ENCODE measurements at regions not wholly inside any gene's neighbourhood (a gene's known extent, or its start where the extent isn't known, plus 50 kb on each side); places are given as distances from the start of the nearest gene placed in this dataset.
A peak's percentile ranks its signal among the peaks of the same experiment; 100 is the strongest.

GRCh38 chr12:104877103-104877705 is 80.9 kb downstream of the SLC41A2 start:
- Histone ChIP-seq H2AFZ (ENCODE audit: control insufficient read depth, low read length) (no peak overlapping the region), H3K9me1 (ENCODE audit: control insufficient read depth, extremely low read depth, insufficient read depth, low read length) (no peaks in the 10 kb centered on the region), H4K20me1 (ENCODE audit: control insufficient read depth, extremely low read depth, insufficient read depth, low read length) (no peaks in the 10 kb centered on the region), H3K9ac (ENCODE audit: control insufficient read depth, extremely low read depth, insufficient read depth, low read length) (no peak overlapping the region), H3K36me3 (ENCODE audit: control insufficient read depth in 2 of 2, extremely low read depth in 1 of 2, insufficient read depth in 2 of 2, low read length in 2 of 2) (no peaks in the 10 kb centered on the region), H3K4me2 (ENCODE audit: control insufficient read depth, extremely low read depth, insufficient read depth, low read depth, low read length) (no peak overlapping the region), H3K27me3 (ENCODE audit: control insufficient read depth, extremely low read depth, insufficient read depth, low read length) (no peaks in the 10 kb centered on the region), H3K4me3 (ENCODE audit: control insufficient read depth in 2 of 3, extremely low read depth in 1 of 3, insufficient read depth in 2 of 3, low read depth in 1 of 3, low read length in 3 of 3) (no peak overlapping the region), H3K79me2 (ENCODE audit: control insufficient read depth, insufficient read depth, low read length) (no peaks in the 10 kb centered on the region), H3K27ac (ENCODE audit: control insufficient read depth, insufficient read depth, low read length) (no peak overlapping the region), H3K9me3 (ENCODE audit: control insufficient read depth, low read depth, low read length) (no peaks in the 10 kb centered on the region), H3K4me1 (ENCODE audit: control insufficient read depth, extremely low read depth, insufficient read depth, low read length) (no peaks in the 10 kb centered on the region)
- FAIRE-seq = no peak
- DNase-seq (ENCODE audit: low read depth, low spot score) = no peak
- dilution Hi-C loops (cut with MboI; ENCODE audit: extremely low pct_ligation_motif_present, low sequenced_read_pairs) = no loop called here
- TF ChIP-seq EZH2 (IDR thresholded peaks at IDR 0.05; ENCODE audit: low read length) (no peak), CTCF (optimal IDR thresholded peaks at IDR 0.05 in 1 of 3, IDR thresholded peaks at IDR 0.05 in 1 of 3, conservative IDR thresholded peaks at IDR 0.05 in 1 of 3; ENCODE audit: extremely low read depth in 1 of 3, insufficient read depth in 2 of 3, low read length in 3 of 3) (peak in 2 of 3 experiments; percentile 50 to 54)

- FAIRE-seq = no peak
- TF ChIP-seq EZH2 (IDR thresholded peaks at IDR 0.05; ENCODE audit: low read length) (no peak), CTCF (optimal IDR thresholded peaks at IDR 0.05 in 1 of 3, IDR thresholded peaks at IDR 0.05 in 1 of 3, conservative IDR thresholded peaks at IDR 0.05 in 1 of 3; ENCODE audit: extremely low read depth in 1 of 3, insufficient read depth in 2 of 3, low read length in 3 of 3) (no peak)
- dilution Hi-C loops (cut with MboI; ENCODE audit: extremely low pct_ligation_motif_present, low sequenced_read_pairs) = no loop called here
Observed at GRCh38 chr12:104873374-104873773, 84.7 kb downstream of the SLC41A2 start.

More at GRCh38 chr12:104873374-104873773, 84.7 kb downstream of the SLC41A2 start:
- H4K20me1 ChIP-seq (ENCODE audit: control insufficient read depth, extremely low read depth, insufficient read depth, low read length) = no peaks in the 10 kb centered on the region
- DNase-seq (ENCODE audit: low read depth, low spot score) = no peak
- H3K79me2 ChIP-seq (ENCODE audit: control insufficient read depth, insufficient read depth, low read length) = no peaks in the 10 kb centered on the region
- H3K9ac ChIP-seq (ENCODE audit: control insufficient read depth, extremely low read depth, insufficient read depth, low read length) = no peak overlapping the region
- no peaks in the 10 kb centered on the region for H3K9me1 ChIP-seq (ENCODE audit: control insufficient read depth, extremely low read depth, insufficient read depth, low read length)
- H2AFZ ChIP-seq (ENCODE audit: control insufficient read depth, low read length) = no peak overlapping the region
- H3K27me3 ChIP-seq (ENCODE audit: control insufficient read depth, extremely low read depth, insufficient read depth, low read length) = no peaks in the 10 kb centered on the region
- H3K27ac ChIP-seq (ENCODE audit: control insufficient read depth, insufficient read depth, low read length) = no peak overlapping the region
- H3K36me3 ChIP-seq (ENCODE audit: control insufficient read depth in 2 of 2, extremely low read depth in 1 of 2, insufficient read depth in 2 of 2, low read length in 2 of 2) = no peaks in the 10 kb centered on the region
- H3K4me2 ChIP-seq (ENCODE audit: control insufficient read depth, extremely low read depth, insufficient read depth, low read depth, low read length) = no peak overlapping the region
- H3K9me3 ChIP-seq (ENCODE audit: control insufficient read depth, low read depth, low read length) = no peaks in the 10 kb centered on the region
- no peaks in the 10 kb centered on the region for H3K4me1 ChIP-seq (ENCODE audit: control insufficient read depth, extremely low read depth, insufficient read depth, low read length)
- no peak overlapping the region for H3K4me3 ChIP-seq (ENCODE audit: control insufficient read depth in 2 of 3, extremely low read depth in 1 of 3, insufficient read depth in 2 of 3, low read depth in 1 of 3, low read length in 3 of 3)

Measured in keratinocyte (primary cell).